ENCODE measurements at regions not wholly inside any gene's neighbourhood (a gene's known extent, or its start where the extent isn't known, plus 50 kb on each side); places are given as distances from the start of the nearest gene placed in this dataset.

DNA sequence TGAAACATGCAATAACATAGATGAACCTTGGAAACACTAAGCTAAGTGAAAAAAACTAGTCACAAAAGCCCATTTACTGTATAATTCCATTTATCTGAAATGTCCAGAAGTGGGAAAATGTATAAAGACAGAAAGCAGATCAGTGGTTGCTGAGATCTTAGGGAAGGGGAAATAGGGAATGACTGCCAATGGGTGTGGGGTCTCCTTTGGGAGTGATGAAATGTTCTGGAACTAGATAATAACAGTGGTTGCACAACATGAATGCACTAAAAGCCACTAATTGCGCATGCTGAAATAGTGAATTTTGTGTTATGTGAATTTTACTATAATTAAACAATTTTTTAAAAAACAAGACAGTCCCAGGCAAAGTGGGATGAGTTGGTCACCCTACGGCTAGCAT, 472.8 kb downstream of the CCDC171 start:
- no peak for DNase-seq
- H3K4me3 Mint-ChIP-seq, result no peak overlapping the region
- no peak overlapping the region for H3K4me3 ChIP-seq (ENCODE audit: low read length)
- H3K27ac ChIP-seq (ENCODE audit: low read depth, low read length), result no peak overlapping the region
- H3K27me3 Mint-ChIP-seq (ENCODE audit: insufficient read depth), result no peaks in the 10 kb centered on the region
- H3K4me1 Mint-ChIP-seq, result no peaks in the 10 kb centered on the region
- H3K9ac ChIP-seq (ENCODE audit: extremely low read depth, low read length, poor library complexity, severe bottlenecking), result no peak overlapping the region
- no peaks in the 10 kb centered on the region for H3K36me3 Mint-ChIP-seq (ENCODE audit: low read depth)
- no peak overlapping the region for H3K27ac Mint-ChIP-seq
- H3K9me3 Mint-ChIP-seq, result peaks cover 4% of the 10 kb centered on the region
- TF ChIP-seq, protein P1, sequence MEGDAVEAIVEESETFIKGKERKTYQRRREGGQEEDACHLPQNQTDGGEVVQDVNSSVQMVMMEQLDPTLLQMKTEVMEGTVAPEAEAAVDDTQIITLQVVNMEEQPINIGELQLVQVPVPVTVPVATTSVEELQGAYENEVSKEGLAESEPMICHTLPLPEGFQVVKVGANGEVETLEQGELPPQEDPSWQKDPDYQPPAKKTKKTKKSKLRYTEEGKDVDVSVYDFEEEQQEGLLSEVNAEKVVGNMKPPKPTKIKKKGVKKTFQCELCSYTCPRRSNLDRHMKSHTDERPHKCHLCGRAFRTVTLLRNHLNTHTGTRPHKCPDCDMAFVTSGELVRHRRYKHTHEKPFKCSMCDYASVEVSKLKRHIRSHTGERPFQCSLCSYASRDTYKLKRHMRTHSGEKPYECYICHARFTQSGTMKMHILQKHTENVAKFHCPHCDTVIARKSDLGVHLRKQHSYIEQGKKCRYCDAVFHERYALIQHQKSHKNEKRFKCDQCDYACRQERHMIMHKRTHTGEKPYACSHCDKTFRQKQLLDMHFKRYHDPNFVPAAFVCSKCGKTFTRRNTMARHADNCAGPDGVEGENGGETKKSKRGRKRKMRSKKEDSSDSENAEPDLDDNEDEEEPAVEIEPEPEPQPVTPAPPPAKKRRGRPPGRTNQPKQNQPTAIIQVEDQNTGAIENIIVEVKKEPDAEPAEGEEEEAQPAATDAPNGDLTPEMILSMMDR (conservative IDR thresholded peaks at IDR 0.05), result no peak
- 100% methylated on average over 1 of the region's 2 CpGs; no CpG with 5 or more reads in 1 of the 2 experiments for WGBS, 2 experiments (ENCODE audit: insufficient coverage in 1 of 2, insufficient read length in 1 of 2)
- no peaks in the 10 kb centered on the region for H3K36me3 ChIP-seq (ENCODE audit: control insufficient read depth, insufficient read depth, low read length)
- no peaks in the 10 kb centered on the region for H3K27me3 ChIP-seq (ENCODE audit: control insufficient read depth, insufficient read depth, low read length, poor library complexity, severe bottlenecking)
- no peaks in the 10 kb centered on the region for H3K4me1 ChIP-seq (ENCODE audit: control insufficient read depth, insufficient read depth, low read length)
- H3K9me3 ChIP-seq (ENCODE audit: control insufficient read depth, low read length), result peaks cover 10% of the 10 kb centered on the region

DNA sequence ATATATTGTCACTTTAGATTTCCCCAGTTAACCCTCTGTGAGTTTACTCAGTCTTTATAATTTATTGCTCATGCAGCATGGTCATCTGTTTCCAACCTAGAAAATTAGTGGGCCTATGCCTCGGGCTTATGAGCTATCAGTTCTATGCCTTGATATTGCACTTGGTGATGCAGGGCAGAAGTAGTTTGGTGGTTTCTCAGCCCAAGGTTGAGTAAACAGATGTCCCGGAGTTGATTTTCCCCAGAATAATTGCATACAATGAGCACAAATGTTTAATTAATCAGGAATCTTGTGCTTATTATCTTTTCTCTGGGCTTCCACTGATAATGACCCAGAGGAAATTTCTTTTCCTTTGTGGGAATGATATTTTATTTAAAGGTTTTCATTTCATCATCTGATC, 474.0 kb downstream of the CCDC171 start:
- Histone ChIP-seq H3K36me3 (ENCODE audit: control insufficient read depth, insufficient read depth, low read length) (no peaks in the 10 kb centered on the region), H3K9ac (ENCODE audit: extremely low read depth, low read length, poor library complexity, severe bottlenecking) (no peak overlapping the region), H3K4me3 (ENCODE audit: low read length) (no peak overlapping the region), H3K27me3 (ENCODE audit: control insufficient read depth, insufficient read depth, low read length, poor library complexity, severe bottlenecking) (no peaks in the 10 kb centered on the region), H3K9me3 (ENCODE audit: control insufficient read depth, low read length) (peaks cover 10% of the 10 kb centered on the region), H3K27ac (ENCODE audit: low read depth, low read length) (no peak overlapping the region), H3K4me1 (ENCODE audit: control insufficient read depth, insufficient read depth, low read length) (peaks cover 3% of the 10 kb centered on the region)
- WGBS, 2 experiments (ENCODE audit: insufficient coverage in 1 of 2, insufficient read length in 1 of 2), result 88% methylated on average over 2 of the region's 2 CpGs; no CpG with 5 or more reads in 1 of the 2 experiments
- Mint-ChIP-seq H3K4me1 (peaks cover 6% of the 10 kb centered on the region), H3K4me3 (no peak overlapping the region), H3K27ac (no peak overlapping the region), H3K9me3 (peaks cover 4% of the 10 kb centered on the region), H3K27me3 (ENCODE audit: insufficient read depth) (no peaks in the 10 kb centered on the region), H3K36me3 (ENCODE audit: low read depth) (no peaks in the 10 kb centered on the region)
- TF ChIP-seq, protein P1 (conservative IDR thresholded peaks at IDR 0.05), result no peak
- DNase-seq, result no peak

DNA sequence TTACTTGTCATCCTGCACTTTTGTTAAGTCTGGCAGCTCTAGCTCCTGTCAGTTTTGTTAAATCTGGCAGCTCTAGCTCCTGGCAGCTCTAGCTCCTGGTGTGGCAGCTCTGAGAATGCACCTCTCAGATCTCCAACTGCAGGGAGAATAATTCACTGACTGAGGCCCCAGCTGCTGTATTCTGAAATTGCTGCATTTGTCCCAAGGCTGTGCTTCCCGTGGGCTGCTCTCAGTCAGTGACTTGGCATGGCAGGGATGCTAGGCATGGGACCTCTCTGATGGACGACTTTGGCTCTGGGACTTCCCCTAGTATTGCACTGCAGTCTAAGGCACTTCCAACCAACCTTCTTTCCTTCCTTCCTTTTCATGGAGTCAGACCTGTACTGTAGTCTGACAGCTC, 475.7 kb downstream of the CCDC171 start:
- Mint-ChIP-seq H3K4me1 (peaks cover 6% of the 10 kb centered on the region), H3K27me3 (ENCODE audit: insufficient read depth) (no peaks in the 10 kb centered on the region), H3K9me3 (peaks cover 4% of the 10 kb centered on the region), H3K36me3 (ENCODE audit: low read depth) (no peaks in the 10 kb centered on the region), H3K4me3 (no peak overlapping the region), H3K27ac (no peak overlapping the region)
- no peak overlapping the region for H3K4me3 ChIP-seq (ENCODE audit: low read length)
- TF ChIP-seq, protein P1 (conservative IDR thresholded peaks at IDR 0.05), result no peak
- 80 to 83% methylated on average over 2 of the region's 2 CpGs for WGBS, 2 experiments (ENCODE audit: insufficient coverage in 1 of 2, insufficient read length in 1 of 2)
- no peak for DNase-seq
- H3K27me3 ChIP-seq (ENCODE audit: control insufficient read depth, insufficient read depth, low read length, poor library complexity, severe bottlenecking), result no peaks in the 10 kb centered on the region
- H3K36me3 ChIP-seq (ENCODE audit: control insufficient read depth, insufficient read depth, low read length), result no peaks in the 10 kb centered on the region
- H3K4me1 ChIP-seq (ENCODE audit: control insufficient read depth, insufficient read depth, low read length), result peaks cover 3% of the 10 kb centered on the region
- no peak overlapping the region for H3K27ac ChIP-seq (ENCODE audit: low read depth, low read length)
- H3K9me3 ChIP-seq (ENCODE audit: control insufficient read depth, low read length), result peaks cover 10% of the 10 kb centered on the region
- no peak overlapping the region for H3K9ac ChIP-seq (ENCODE audit: extremely low read depth, low read length, poor library complexity, severe bottlenecking)
